K562 (cell line): ENCODE measurements at regions not wholly inside any gene's neighbourhood (a gene's known extent, or its start where the extent isn't known, plus 50 kb on each side); places are given as distances from the start of the nearest gene placed in this dataset.

Experiments
- ATAC-seq: fragments of 200-7000 bp; cut with Tn5 transposase; 3 replicates; pipeline ENCODE4 v1.9.1; 2020; ENCODE audit warnings: moderate library complexity
- BruUV-seq: library from RNA; stranded (reverse); fragments of 400-500 nt; replicated peaks from 2 replicates; lab custom pipeline; 2021; lab: Mats Ljungman, UMichigan
- CTCF ChIA-PET: fragments of 300-600 bp; formaldehyde crosslinking; extraction: SDS; loops from one replicate; lab custom pipeline; 2021; ENCODE audit warnings: low intra/inter-chr PET ratio; lab: Yijun Ruan, JAX
- POLR2A ChIA-PET: fragments of 300-600, 350-650 bp; sonication (Branson Sonifier 250); formaldehyde crosslinking; extraction: SDS; loops from one replicate; lab custom pipeline; 2021; ENCODE audit warnings: antibody characterized with exemption, inconsistent platforms; lab: Yijun Ruan, JAX
- DNase-seq, 4 experiments: peaks; one replicate each; pipeline versions ENCODE4 v3.0.0 to v3.0.0-alpha.2; 2011 to 2018; ENCODE audit warnings: low spot score in 3 of 4, mixed read lengths in 3 of 4; ENCODE audit errors: extremely low read depth in 1 of 4
- FAIRE-seq: peaks from 2 replicates; lab custom pipeline; 2011; peaks lifted over from hg19 to GRCh38; lab: Jason Lieb, UNC
- H2AFZ ChIP-seq: 2 replicates; pipeline ENCODE4 v1.6.0; 2011; ENCODE audit warnings: low read depth, low read length, control low read depth, inconsistent platforms
- H3K27ac ChIP-seq: fragments of 200-600 bp; 3 replicates; pipeline ENCODE4 v1.8.0; 2011; ENCODE audit warnings: low read depth, mild to moderate bottlenecking, control low read depth, inconsistent platforms, low read length, moderate library complexity, mixed read lengths; ENCODE audit errors: extremely low read depth
- H3K27me3 ChIP-seq, 2 experiments: fragments of 300-600 bp in 1 of 2; 2 replicates in 1 of 2; 3 replicates in 1 of 2; pipeline versions ENCODE4 v1.6.0 to v1.8.0; 2011; ENCODE audit warnings: inconsistent platforms in 2 of 2, low read length in 2 of 2, mild to moderate bottlenecking in 1 of 2, mixed read lengths in 1 of 2, moderate library complexity in 1 of 2; ENCODE audit not compliant: control insufficient read depth in 2 of 2, insufficient read depth in 2 of 2
- H3K36me3 ChIP-seq: fragments of 300-600 bp; 3 replicates; pipeline ENCODE4 v1.8.0; 2011; ENCODE audit warnings: mild to moderate bottlenecking, low read length, inconsistent platforms; ENCODE audit not compliant: control insufficient read depth, insufficient read depth
- H3K4me1 ChIP-seq, 2 experiments: fragments of 200-600 bp in 1 of 2; replicated peaks in 1 of 2; 2 replicates in 1 of 2; 3 replicates in 1 of 2; pipeline versions ENCODE4 v1.5.1 to v1.8.0; 2011; ENCODE audit warnings: inconsistent platforms in 2 of 2, low read length in 2 of 2, mild to moderate bottlenecking in 1 of 2, mixed read lengths in 1 of 2, moderate library complexity in 1 of 2; ENCODE audit not compliant: control insufficient read depth in 2 of 2, insufficient read depth in 2 of 2
- H3K4me2 ChIP-seq: 2 replicates; pipeline ENCODE4 v1.6.1; 2011; ENCODE audit warnings: low read length, control low read depth, inconsistent platforms, mixed read lengths; ENCODE audit not compliant: insufficient read depth
- H3K4me3 ChIP-seq: fragments of 200-600 bp; sonication (generic), shearing (Covaris generic); 2 replicates; pipeline ENCODE4 v1.5.1; 2016; ENCODE audit warnings: control low read depth, inconsistent platforms
- H3K79me2 ChIP-seq: fragments of 200-600 bp; 3 replicates; pipeline ENCODE4 v1.8.0; 2011; ENCODE audit warnings: low read length, inconsistent platforms; ENCODE audit not compliant: control insufficient read depth, insufficient read depth
- H3K9ac ChIP-seq, 2 experiments: 2 replicates each; pipeline versions ENCODE4 v1.6.0 to v1.6.1; 2011; ENCODE audit warnings: low read depth in 2 of 2, low read length in 2 of 2, control low read depth in 1 of 2, inconsistent platforms in 1 of 2, mild to moderate bottlenecking in 1 of 2, mixed read lengths in 1 of 2; ENCODE audit not compliant: insufficient read depth in 1 of 2
- H3K9me1 ChIP-seq: one replicate; pipeline ENCODE4 v1.6.0; 2011; ENCODE audit warnings: inconsistent platforms, mild to moderate bottlenecking, low read length, moderate library complexity; ENCODE audit not compliant: control insufficient read depth, insufficient read depth
- H3K9me3 ChIP-seq: replicated peaks from 2 replicates; pipeline ENCODE4 v1.5.1; 2011; ENCODE audit warnings: low read depth, low read length, inconsistent platforms; ENCODE audit not compliant: control insufficient read depth, insufficient read depth
- H4K20me1 ChIP-seq: replicated peaks from 2 replicates; pipeline ENCODE4 v1.6.1; 2011; ENCODE audit warnings: low read length, inconsistent platforms, mixed read lengths; ENCODE audit not compliant: control insufficient read depth, insufficient read depth
- DPF2 ChIP-seq: fragments of 450-650 bp; IDR thresholded peaks from 2 replicates; pipeline ENCODE4 v1.6.1; 2016
- FOSL1 ChIP-seq: fragments of 200-800 bp; sonication (Bioruptor generic); conservative IDR thresholded peaks from 2 replicates; pipeline ENCODE4 v1.6.1; 2016; ENCODE audit warnings: missing genetic modification characterization, missing compliant biosample characterization
- LCOR ChIP-seq: sonication (generic); formaldehyde crosslinking; IDR thresholded peaks from 2 replicates; pipeline ENCODE4 v1.8.0; 2022; ENCODE audit warnings: mild to moderate bottlenecking, missing genetic modification reagents
- MAFF ChIP-seq: IDR thresholded peaks from 2 replicates; pipeline ENCODE4 v1.6.1; 2012; ENCODE audit warnings: low read length, improper control_type of control experiment
- MAFG ChIP-seq: fragments of 450-650 bp; conservative IDR thresholded peaks from 2 replicates; pipeline ENCODE4 v1.6.1; 2016; ENCODE audit warnings: missing genetic modification characterization, missing compliant biosample characterization
- SREBF2 ChIP-seq: sonication (generic); formaldehyde crosslinking; IDR thresholded peaks from 2 replicates; pipeline ENCODE4 v1.4.0; 2020; ENCODE audit warnings: mild to moderate bottlenecking, missing genetic modification reagents
- THAP12 ChIP-seq: fragments of 250-450 bp; sonication (Bioruptor Pico); IDR thresholded peaks from 2 replicates; pipeline ENCODE4 v1.9.0; 2021; ENCODE audit warnings: mild to moderate bottlenecking, inconsistent platforms
- XRCC5 ChIP-seq: fragments of 200-400 bp; formaldehyde crosslinking; IDR thresholded peaks from 2 replicates; pipeline ENCODE4 v1.6.1; 2017; ENCODE audit warnings: low read depth, mild to moderate bottlenecking, low read length
- ZBTB40 ChIP-seq, 2 experiments: fragments of 450-650 bp in 1 of 2; sonication (generic) in 1 of 2; formaldehyde crosslinking in 1 of 2; IDR thresholded peaks; 2 replicates each; pipeline versions ENCODE4 v1.7.1 to v1.9.0; 2016 to 2022; ENCODE audit warnings: inconsistent platforms in 1 of 2, mild to moderate bottlenecking in 1 of 2, missing genetic modification reagents in 1 of 2
- ZNF316 ChIP-seq: fragments of 450-650 bp; IDR thresholded peaks from 2 replicates; pipeline ENCODE4 v1.6.1; 2016
- ZNF780A ChIP-seq: fragments of 250-450 bp; sonication (Bioruptor Pico); IDR thresholded peaks from 2 replicates; pipeline ENCODE4 v1.5.0; 2021; ENCODE audit warnings: mild to moderate bottlenecking
- WGBS: fragments of 100-300 bp; shearing (Covaris generic); methylation state at CpG from one replicate; pipeline ENCODE4 v1.1.6; 2016; ENCODE audit warnings: low coverage, mixed read lengths; ENCODE audit not compliant: insufficient coverage; ENCODE audit errors: missing lambda C conversion rate; 5-methylcytosine and 5-hydroxymethylcytosine counted together
- in situ Hi-C: fragments of 300-500 bp; cut with MboI; formaldehyde crosslinking; loops from 4 replicates; pipeline ENCODE4 v1.15.0; 2018; ENCODE audit warnings: inconsistent platforms, mixed read lengths
- intact Hi-C: fragments of 100-400 bp; cut with micrococcal nuclease; formaldehyde crosslinking; loops from 2 replicates; pipeline ENCODE4 v1.14.2; 2022
- TF ChIP-seq, protein P1 (sequence below): sonication (generic); IDR thresholded peaks from 2 replicates; pipeline ENCODE4 v1.6.1; 2016

DNA sequence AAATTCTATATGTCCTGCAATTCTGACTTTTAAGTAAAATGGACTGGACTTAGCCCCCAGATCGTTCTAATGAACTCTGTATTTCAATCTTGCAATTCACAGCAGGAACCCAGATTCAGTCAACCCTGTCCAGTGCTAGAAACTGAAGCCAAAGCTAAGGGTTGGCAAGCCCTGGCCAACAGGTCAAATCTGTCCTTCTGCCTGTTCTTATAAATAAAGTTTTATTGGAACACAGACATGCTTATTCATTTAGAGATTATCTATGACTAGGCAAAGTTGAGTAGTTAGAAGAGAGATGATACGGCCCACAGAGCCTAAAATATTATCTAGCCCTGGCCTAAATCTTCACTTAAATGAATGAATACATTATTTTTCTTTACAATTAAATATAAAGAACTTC is 339.2 kb upstream of the JARID2 start:
- H3K27ac ChIP-seq = no peak overlapping the region
- POLR2A ChIA-PET = interaction anchor here (0.5 to 2.5 kb wide), 4 partner anchors 9 to 178 kb away, joined by 3 to 7 read pairs (median 3); no protein-coding TSS in a partner anchor
- FAIRE-seq (no peak), DNase-seq (no peak), ATAC-seq (no peak)
- H3K79me2 ChIP-seq = no peaks in the 10 kb centered on the region
- CTCF ChIA-PET = no interaction called here
- no peak overlapping the region for H3K9ac ChIP-seq
- intact Hi-C loops (no loop called here), in situ Hi-C loops (no loop called here)
- H3K9me1 ChIP-seq = no peaks in the 10 kb centered on the region
- no peak overlapping the region for H2AFZ ChIP-seq
- H3K4me2 ChIP-seq = no peak overlapping the region
- no peaks in the 10 kb centered on the region for H3K9me3 ChIP-seq
- H3K27me3 ChIP-seq = no peaks in the 10 kb centered on the region
- BruUV-seq = no TSS peak
- no peaks in the 10 kb centered on the region for H4K20me1 ChIP-seq
- H3K36me3 ChIP-seq = no peaks in the 10 kb centered on the region
- no peak overlapping the region for H3K4me3 ChIP-seq
- WGBS = 39% methylated on average over 2 of the region's 2 CpGs
- peaks cover 0 to 18% of the 10 kb centered on the region in 2 experiments; a peak in 4 of 5 replicates for H3K4me1 ChIP-seq
- TF ChIP-seq XRCC5 (no peak), LCOR (CRISPR knock-in tag) (no peak), MAFF (peak; percentile 47; the same call in 1 of the 2 replicates), FOSL1 (tag) (peak; percentile 47), DPF2 (peak; percentile 53), ZNF316 (peak; percentile 78), ZBTB40 (IDR thresholded peaks at IDR 0.05) (peak; percentile 99), ZBTB40 (CRISPR knock-in tag; IDR thresholded peaks at IDR 0.05) (peak; percentile 97), MAFG (tag) (peak; percentile 79), THAP12 (CRISPR knock-in tag) (no peak), SREBF2 (CRISPR knock-in tag) (no peak), ZNF780A (CRISPR knock-in tag) (no peak)
- TF ChIP-seq, protein P1, sequence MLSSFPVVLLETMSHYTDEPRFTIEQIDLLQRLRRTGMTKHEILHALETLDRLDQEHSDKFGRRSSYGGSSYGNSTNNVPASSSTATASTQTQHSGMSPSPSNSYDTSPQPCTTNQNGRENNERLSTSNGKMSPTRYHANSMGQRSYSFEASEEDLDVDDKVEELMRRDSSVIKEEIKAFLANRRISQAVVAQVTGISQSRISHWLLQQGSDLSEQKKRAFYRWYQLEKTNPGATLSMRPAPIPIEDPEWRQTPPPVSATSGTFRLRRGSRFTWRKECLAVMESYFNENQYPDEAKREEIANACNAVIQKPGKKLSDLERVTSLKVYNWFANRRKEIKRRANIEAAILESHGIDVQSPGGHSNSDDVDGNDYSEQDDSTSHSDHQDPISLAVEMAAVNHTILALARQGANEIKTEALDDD = peak; percentile 89
